Activated naive CD8-positive, alpha-beta T cell treated with anti-CD3 and anti-CD28 coated beads, Interleukin-2, amount 50 U/mL, for 24 hours (primary cell): ENCODE measurements at regions not wholly inside any gene's neighbourhood (a gene's known extent, or its start where the extent isn't known, plus 50 kb on each side); places are given as distances from the start of the nearest gene placed in this dataset.

Experiments used
- ATAC-seq: fragments of 150-1000 bp; cut with Tn5 transposase; one replicate; pipeline ENCODE4 v1.10.0; 2021
- DNase-seq: peaks from one replicate; pipeline ENCODE4 v3.0.0; 2021
- H3K27ac Mint-ChIP-seq: one replicate; pipeline ENCODE4 v1.8.0; 2021; ENCODE audit warnings: mild to moderate bottlenecking, mixed read lengths
- H3K27me3 Mint-ChIP-seq: one replicate; pipeline ENCODE4 v1.8.0; 2021; ENCODE audit warnings: mixed read lengths
- H3K36me3 Mint-ChIP-seq: one replicate; pipeline ENCODE4 v1.8.0; 2021; ENCODE audit warnings: low read depth, mixed read lengths
- H3K4me1 Mint-ChIP-seq: one replicate; pipeline ENCODE4 v1.8.0; 2021; ENCODE audit warnings: mixed read lengths
- H3K4me3 Mint-ChIP-seq: one replicate; pipeline ENCODE4 v1.8.0; 2021; ENCODE audit warnings: mild to moderate bottlenecking, moderate library complexity, mixed read lengths
- H3K9me3 Mint-ChIP-seq: one replicate; pipeline ENCODE4 v1.8.0; 2021; ENCODE audit warnings: mixed read lengths

- Mint-ChIP-seq H3K27me3 (no peaks in the 10 kb centered on the region), H3K4me3 (no peak overlapping the region), H3K27ac (no peak overlapping the region), H3K9me3 (no peaks in the 10 kb centered on the region), H3K4me1 (no peaks in the 10 kb centered on the region), H3K36me3 (no peaks in the 10 kb centered on the region)
- ATAC-seq, result no peak
- DNase-seq, result no peak
These were observed 79.0 kb upstream of the RAI14 start for GRCh38 chr5:34576891-34577666.

GRCh38 chr5:34578962-34579361 lies 77.2 kb upstream of the RAI14 start:
- no peaks in the 10 kb centered on the region for H3K9me3 Mint-ChIP-seq
- H3K27me3 Mint-ChIP-seq, result peaks cover 3% of the 10 kb centered on the region
- ATAC-seq (no peak), DNase-seq (no peak)
- H3K27ac Mint-ChIP-seq, result no peak overlapping the region
- no peaks in the 10 kb centered on the region for H3K36me3 Mint-ChIP-seq
- H3K4me1 Mint-ChIP-seq, result no peaks in the 10 kb centered on the region
- H3K4me3 Mint-ChIP-seq, result no peak overlapping the region

GRCh38 chr5:34580983-34581382 lies 75.1 kb upstream of the RAI14 start:
- no peak for DNase-seq
- Mint-ChIP-seq H3K27me3 (peaks cover 9% of the 10 kb centered on the region), H3K4me1 (peaks cover 1% of the 10 kb centered on the region), H3K36me3 (no peaks in the 10 kb centered on the region), H3K4me3 (no peak overlapping the region), H3K27ac (no peak overlapping the region), H3K9me3 (no peaks in the 10 kb centered on the region)
- no peak for ATAC-seq

GRCh38 chr5:34582371-34582770 lies 73.8 kb upstream of the RAI14 start:
- H3K9me3 Mint-ChIP-seq, result no peaks in the 10 kb centered on the region
- H3K36me3 Mint-ChIP-seq, result no peaks in the 10 kb centered on the region
- H3K27ac Mint-ChIP-seq, result no peak overlapping the region
- peaks cover 12% of the 10 kb centered on the region for H3K27me3 Mint-ChIP-seq
- no peak for ATAC-seq
- peaks cover 2% of the 10 kb centered on the region for H3K4me1 Mint-ChIP-seq
- no peak overlapping the region for H3K4me3 Mint-ChIP-seq
- no peak for DNase-seq

- Mint-ChIP-seq H3K27ac (no peak overlapping the region), H3K4me3 (no peak overlapping the region), H3K9me3 (no peaks in the 10 kb centered on the region), H3K36me3 (no peaks in the 10 kb centered on the region), H3K4me1 (peaks cover 2% of the 10 kb centered on the region), H3K27me3 (peaks cover 16% of the 10 kb centered on the region)
- ATAC-seq, result no peak
- no peak for DNase-seq
These were observed 73.0 kb upstream of the RAI14 start for GRCh38 chr5:34583167-34583566.

- H3K27ac Mint-ChIP-seq, result no peak overlapping the region
- peaks cover 16% of the 10 kb centered on the region for H3K27me3 Mint-ChIP-seq
- ATAC-seq (no peak), DNase-seq (no peak)
- H3K9me3 Mint-ChIP-seq, result no peaks in the 10 kb centered on the region
- H3K4me1 Mint-ChIP-seq, result peaks cover 2% of the 10 kb centered on the region
- H3K36me3 Mint-ChIP-seq, result no peaks in the 10 kb centered on the region
- no peak overlapping the region for H3K4me3 Mint-ChIP-seq
These were observed 72.0 kb upstream of the RAI14 start for GRCh38 chr5:34584165-34584564.

- Mint-ChIP-seq H3K9me3 (no peaks in the 10 kb centered on the region), H3K27ac (no peak overlapping the region), H3K36me3 (no peaks in the 10 kb centered on the region), H3K4me3 (no peak overlapping the region), H3K4me1 (peaks cover 2% of the 10 kb centered on the region), H3K27me3 (peaks cover 16% of the 10 kb centered on the region)
- DNase-seq (no peak), ATAC-seq (no peak)
These were observed 70.5 kb upstream of the RAI14 start for GRCh38 chr5:34585601-34586104.

- Mint-ChIP-seq H3K27me3 (peaks cover 16% of the 10 kb centered on the region), H3K4me1 (peaks cover 2% of the 10 kb centered on the region), H3K4me3 (no peak overlapping the region), H3K36me3 (no peaks in the 10 kb centered on the region), H3K27ac (no peak overlapping the region), H3K9me3 (no peaks in the 10 kb centered on the region)
- ATAC-seq (no peak), DNase-seq (no peak)
These were observed 69.8 kb upstream of the RAI14 start for GRCh38 chr5:34586117-34586885.

- no peaks in the 10 kb centered on the region for H3K36me3 Mint-ChIP-seq
- ATAC-seq (no peak), DNase-seq (no peak)
- peaks cover 16% of the 10 kb centered on the region for H3K27me3 Mint-ChIP-seq
- H3K4me1 Mint-ChIP-seq, result peaks cover 2% of the 10 kb centered on the region
- H3K4me3 Mint-ChIP-seq, result no peak overlapping the region
- H3K9me3 Mint-ChIP-seq, result no peaks in the 10 kb centered on the region
- no peak overlapping the region for H3K27ac Mint-ChIP-seq
These were observed 68.5 kb upstream of the RAI14 start for GRCh38 chr5:34587355-34588241.

GRCh38 chr5:34589832-34590231 lies 66.3 kb upstream of the RAI14 start:
- Mint-ChIP-seq H3K27me3 (peaks cover 12% of the 10 kb centered on the region), H3K36me3 (no peaks in the 10 kb centered on the region), H3K4me3 (no peak overlapping the region), H3K9me3 (no peaks in the 10 kb centered on the region), H3K4me1 (peaks cover 2% of the 10 kb centered on the region), H3K27ac (no peak overlapping the region)
- ATAC-seq (no peak), DNase-seq (no peak)

- H3K36me3 Mint-ChIP-seq, result no peaks in the 10 kb centered on the region
- no peak overlapping the region for H3K27ac Mint-ChIP-seq
- no peaks in the 10 kb centered on the region for H3K4me1 Mint-ChIP-seq
These were observed 64.4 kb upstream of the RAI14 start for GRCh38 chr5:34591723-34592122.

GRCh38 chr5:34597034-34598027 lies 58.8 kb upstream of the RAI14 start:
- ATAC-seq (no peak), DNase-seq (no peak)

More at GRCh38 chr5:34591723-34592122, 64.4 kb upstream of the RAI14 start:
- H3K9me3 Mint-ChIP-seq, result no peaks in the 10 kb centered on the region
- ATAC-seq, result no peak
- no peak overlapping the region for H3K4me3 Mint-ChIP-seq
- DNase-seq, result no peak
- peaks cover 6% of the 10 kb centered on the region for H3K27me3 Mint-ChIP-seq

GRCh38 chr5:34598177-34598794 lies 57.8 kb upstream of the RAI14 start:
- no peak overlapping the region for H3K27ac Mint-ChIP-seq
- H3K27me3 Mint-ChIP-seq, result peaks cover 5% of the 10 kb centered on the region
- H3K4me1 Mint-ChIP-seq, result no peaks in the 10 kb centered on the region
- ATAC-seq (no peak), DNase-seq (no peak)
- no peaks in the 10 kb centered on the region for H3K9me3 Mint-ChIP-seq
- H3K36me3 Mint-ChIP-seq, result no peaks in the 10 kb centered on the region
- H3K4me3 Mint-ChIP-seq, result no peak overlapping the region

More at GRCh38 chr5:34597034-34598027, 58.8 kb upstream of the RAI14 start:
- no peaks in the 10 kb centered on the region for H3K4me1 Mint-ChIP-seq
- H3K4me3 Mint-ChIP-seq, result no peak overlapping the region
- H3K9me3 Mint-ChIP-seq, result no peaks in the 10 kb centered on the region
- no peak overlapping the region for H3K27ac Mint-ChIP-seq
- H3K27me3 Mint-ChIP-seq, result peaks cover 6% of the 10 kb centered on the region
- H3K36me3 Mint-ChIP-seq, result no peaks in the 10 kb centered on the region
